ENCODE measurements at regions not wholly inside any gene's neighbourhood (a gene's known extent, or its start where the extent isn't known, plus 50 kb on each side); places are given as distances from the start of the nearest gene placed in this dataset.

- ChIA-PET POLR2A (no interaction called here), CTCF (no interaction called here)
- no peaks in the 10 kb centered on the region for H3K36me3 ChIP-seq (ENCODE audit: control insufficient read depth, insufficient read depth, low read length)
These were observed 125.0 kb upstream of the LARGE1 start for GRCh38 chr22:34045311-34045710.

GRCh38 chr22:34055525-34056200 is 135.4 kb upstream of the LARGE1 start:
- no peak overlapping the region for H3K4me3 ChIP-seq (ENCODE audit: low read depth, low read length)
- no peaks in the 10 kb centered on the region for H3K27me3 ChIP-seq (ENCODE audit: control insufficient read depth, insufficient read depth, low read length)
- TF ChIP-seq CTCF (IDR thresholded peaks at IDR 0.05; ENCODE audit: insufficient read depth, low read depth, low read length) = no peak
- DNase-seq (ENCODE audit: low read depth) = no peak
- ChIA-PET POLR2A (no interaction called here), CTCF (no interaction called here)
- H3K36me3 ChIP-seq (ENCODE audit: control insufficient read depth, insufficient read depth, low read length) = no peaks in the 10 kb centered on the region

More at GRCh38 chr22:34045311-34045710, 125.0 kb upstream of the LARGE1 start:
- Histone ChIP-seq H3K4me3 (ENCODE audit: low read depth, low read length) (no peak overlapping the region), H3K27me3 (ENCODE audit: control insufficient read depth, insufficient read depth, low read length) (no peaks in the 10 kb centered on the region)
- TF ChIP-seq CTCF (IDR thresholded peaks at IDR 0.05; ENCODE audit: insufficient read depth, low read depth, low read length) = no peak
- no peak for DNase-seq (ENCODE audit: low read depth)

GRCh38 chr22:34057726-34058125 is 137.4 kb upstream of the LARGE1 start:
- ChIA-PET POLR2A (no interaction called here), CTCF (no interaction called here)
- DNase-seq (ENCODE audit: low read depth) = no peak
- no peak for TF ChIP-seq CTCF (IDR thresholded peaks at IDR 0.05; ENCODE audit: insufficient read depth, low read depth, low read length)
- Histone ChIP-seq H3K36me3 (ENCODE audit: control insufficient read depth, insufficient read depth, low read length) (no peaks in the 10 kb centered on the region), H3K27me3 (ENCODE audit: control insufficient read depth, insufficient read depth, low read length) (no peaks in the 10 kb centered on the region), H3K4me3 (ENCODE audit: low read depth, low read length) (no peak overlapping the region)

GRCh38 chr22:34064696-34065095 is 144.4 kb upstream of the LARGE1 start:
- POLR2A ChIA-PET = no interaction called here
- TF ChIP-seq CTCF (IDR thresholded peaks at IDR 0.05; ENCODE audit: insufficient read depth, low read depth, low read length) = no peak
- no peaks in the 10 kb centered on the region for H3K36me3 ChIP-seq (ENCODE audit: control insufficient read depth, insufficient read depth, low read length)
- H3K27me3 ChIP-seq (ENCODE audit: control insufficient read depth, insufficient read depth, low read length) = no peaks in the 10 kb centered on the region
- H3K4me3 ChIP-seq (ENCODE audit: low read depth, low read length) = no peak overlapping the region
- CTCF ChIA-PET = no interaction called here
- DNase-seq (ENCODE audit: low read depth) = no peak

GRCh38 chr22:34067031-34067430 is 146.8 kb upstream of the LARGE1 start:
- Histone ChIP-seq H3K4me3 (ENCODE audit: low read depth, low read length) (no peak overlapping the region), H3K36me3 (ENCODE audit: control insufficient read depth, insufficient read depth, low read length) (no peaks in the 10 kb centered on the region), H3K27me3 (ENCODE audit: control insufficient read depth, insufficient read depth, low read length) (no peaks in the 10 kb centered on the region)
- DNase-seq (ENCODE audit: low read depth) = no peak
- TF ChIP-seq CTCF (IDR thresholded peaks at IDR 0.05; ENCODE audit: insufficient read depth, low read depth, low read length) = no peak
- ChIA-PET POLR2A (no interaction called here), CTCF (no interaction called here)
